H1 (cell line): ENCODE measurements at regions not wholly inside any gene's neighbourhood (a gene's known extent, or its start where the extent isn't known, plus 50 kb on each side); places are given as distances from the start of the nearest gene placed in this dataset.

Source experiments
- POLR2AphosphoS5 ChIP-seq: IDR thresholded peaks from 2 replicates; pipeline ENCODE4 v1.6.1; 2011; ENCODE audit warnings: low read depth, low read length
- RAD21 ChIP-seq, 2 experiments: IDR thresholded peaks in 1 of 2; conservative IDR thresholded peaks in 1 of 2; 2 replicates each; pipeline ENCODE4 v1.6.1; 2011; ENCODE audit warnings: low read depth in 2 of 2, low read length in 2 of 2, improper control_type of control experiment in 1 of 2, inconsistent platforms in 1 of 2, mild to moderate bottlenecking in 1 of 2, moderate library complexity in 1 of 2
- RFX5 ChIP-seq: IDR thresholded peaks from 2 replicates; pipeline ENCODE4 v1.6.1; 2011; ENCODE audit warnings: low read depth, low read length, improper control_type of control experiment, borderline replicate concordance
- TF ChIP-seq, protein P1 (sequence below), 3 experiments: IDR thresholded peaks; 1 replicate in 2 of 3; 2 replicates in 1 of 3; pipeline versions ENCODE4 v1.5.1 to v1.6.1; 2011; ENCODE audit warnings: low read length in 3 of 3, mild to moderate bottlenecking in 3 of 3, inconsistent platforms in 2 of 3, low read depth in 1 of 3, moderate library complexity in 1 of 3; ENCODE audit not compliant: insufficient read depth in 1 of 3; ENCODE audit errors: control extremely low read depth in 1 of 3
- TF ChIP-seq, protein P2 (sequence below): IDR thresholded peaks from 2 replicates; pipeline ENCODE4 v1.6.1; 2012; ENCODE audit warnings: inconsistent platforms

DNA sequence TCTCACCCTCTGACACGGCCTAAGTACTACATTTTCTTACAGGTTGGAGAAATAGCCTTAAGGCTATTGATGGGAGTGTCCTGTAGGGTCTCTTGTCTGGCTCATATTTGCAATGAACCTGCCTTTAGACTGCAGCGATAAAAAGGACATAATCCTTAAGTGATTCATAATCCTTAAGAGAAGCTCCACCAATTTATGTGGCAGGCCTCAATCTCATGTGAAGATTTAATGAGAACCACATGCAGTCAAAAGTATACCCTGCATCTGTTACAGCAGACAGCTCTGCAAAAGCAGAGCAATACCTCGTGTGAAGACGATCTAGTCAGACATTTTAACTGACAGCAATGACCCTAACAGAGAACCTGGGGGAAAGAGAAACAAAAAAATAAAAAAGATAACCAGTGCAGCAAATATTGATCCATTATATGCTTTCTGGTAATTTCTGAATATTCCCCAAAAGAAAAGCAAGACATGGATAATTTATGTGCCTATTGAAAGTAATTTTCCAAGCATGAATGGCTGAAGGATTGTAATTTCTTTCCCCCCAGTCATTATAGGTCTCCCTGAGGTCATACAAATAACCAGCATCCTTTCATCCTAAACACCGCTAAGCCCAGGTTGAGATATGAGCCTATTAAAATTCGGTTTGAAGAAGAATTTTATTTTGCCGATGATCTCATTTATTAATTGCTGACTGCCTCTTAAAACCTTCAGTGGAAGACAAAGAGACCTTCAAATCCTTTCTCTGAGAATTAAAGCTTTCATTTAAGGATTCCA lies 321.8 kb upstream of the NBEA start:
- TF ChIP-seq, protein P1, sequence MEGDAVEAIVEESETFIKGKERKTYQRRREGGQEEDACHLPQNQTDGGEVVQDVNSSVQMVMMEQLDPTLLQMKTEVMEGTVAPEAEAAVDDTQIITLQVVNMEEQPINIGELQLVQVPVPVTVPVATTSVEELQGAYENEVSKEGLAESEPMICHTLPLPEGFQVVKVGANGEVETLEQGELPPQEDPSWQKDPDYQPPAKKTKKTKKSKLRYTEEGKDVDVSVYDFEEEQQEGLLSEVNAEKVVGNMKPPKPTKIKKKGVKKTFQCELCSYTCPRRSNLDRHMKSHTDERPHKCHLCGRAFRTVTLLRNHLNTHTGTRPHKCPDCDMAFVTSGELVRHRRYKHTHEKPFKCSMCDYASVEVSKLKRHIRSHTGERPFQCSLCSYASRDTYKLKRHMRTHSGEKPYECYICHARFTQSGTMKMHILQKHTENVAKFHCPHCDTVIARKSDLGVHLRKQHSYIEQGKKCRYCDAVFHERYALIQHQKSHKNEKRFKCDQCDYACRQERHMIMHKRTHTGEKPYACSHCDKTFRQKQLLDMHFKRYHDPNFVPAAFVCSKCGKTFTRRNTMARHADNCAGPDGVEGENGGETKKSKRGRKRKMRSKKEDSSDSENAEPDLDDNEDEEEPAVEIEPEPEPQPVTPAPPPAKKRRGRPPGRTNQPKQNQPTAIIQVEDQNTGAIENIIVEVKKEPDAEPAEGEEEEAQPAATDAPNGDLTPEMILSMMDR (IDR thresholded peaks at IDR 0.05; ENCODE audit: control extremely low read depth in 1 of 3, insufficient read depth in 1 of 3, low read depth in 1 of 3, low read length in 3 of 3), result no peak
- TF ChIP-seq RAD21 (IDR thresholded peaks at IDR 0.05 in 1 of 2, conservative IDR thresholded peaks at IDR 0.05 in 1 of 2; ENCODE audit: low read depth in 2 of 2, low read length in 2 of 2) (no peak), RFX5 (no peak), POLR2AphosphoS5 (no peak)
- TF ChIP-seq, protein P2, sequence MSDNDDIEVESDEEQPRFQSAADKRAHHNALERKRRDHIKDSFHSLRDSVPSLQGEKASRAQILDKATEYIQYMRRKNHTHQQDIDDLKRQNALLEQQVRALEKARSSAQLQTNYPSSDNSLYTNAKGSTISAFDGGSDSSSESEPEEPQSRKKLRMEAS, result no peak
